Stimulated activated CD4-positive, alpha-beta T cell treated with anti-CD3 and anti-CD28 coated beads, Interleukin-4, amount 100 ng/mL, for 4 hours (primary cell): ENCODE measurements at regions not wholly inside any gene's neighbourhood (a gene's known extent, or its start where the extent isn't known, plus 50 kb on each side); places are given as distances from the start of the nearest gene placed in this dataset.

ENCODE experiments used
- DNase-seq, 2 experiments: peaks; one replicate each; pipeline ENCODE4 v3.0.0-alpha.2; 2020

GRCh38 chr4:26257850-26258249 lies 63.0 kb upstream of the RBPJ start:
- no peak for DNase-seq

- DNase-seq = no peak
Observed at GRCh38 chr4:26260571-26260970, 60.2 kb upstream of the RBPJ start.

GRCh38 chr4:26261405-26261804 lies 59.4 kb upstream of the RBPJ start:
- no peak for DNase-seq

GRCh38 chr4:26263165-26263564 lies 57.6 kb upstream of the RBPJ start:
- DNase-seq = no peak

GRCh38 chr4:26264109-26264508 lies 56.7 kb upstream of the RBPJ start:
- DNase-seq = no peak

GRCh38 chr4:26267087-26267486 lies 53.7 kb upstream of the RBPJ start:
- DNase-seq = no peak

GRCh38 chr4:26268246-26268645 lies 52.6 kb upstream of the RBPJ start:
- no peak for DNase-seq

GRCh38 chr4:26269038-26269437 lies 51.8 kb upstream of the RBPJ start:
- DNase-seq = no peak
